Activated naive CD4-positive, alpha-beta T cell treated with anti-CD3 and anti-CD28 coated beads, Interleukin-2, amount 50 U/mL, for 24 hours (primary cell): ENCODE measurements at regions not wholly inside any gene's neighbourhood (a gene's known extent, or its start where the extent isn't known, plus 50 kb on each side); places are given as distances from the start of the nearest gene placed in this dataset.
"Not testable (repeated sequence)": the region's sequence is repeated elsewhere in the genome, so short reads cannot be mapped to it uniquely, and the experiment has no call there.

Experiments
- H3K27ac Mint-ChIP-seq: one replicate; pipeline ENCODE4 v1.8.0; 2021; ENCODE audit warnings: mild to moderate bottlenecking, mixed read lengths
- H3K27me3 Mint-ChIP-seq: one replicate; pipeline ENCODE4 v1.8.0; 2021; ENCODE audit warnings: mixed read lengths
- H3K36me3 Mint-ChIP-seq: one replicate; pipeline ENCODE4 v1.8.0; 2021; ENCODE audit warnings: mixed read lengths
- H3K4me1 Mint-ChIP-seq: one replicate; pipeline ENCODE4 v1.8.0; 2021; ENCODE audit warnings: mixed read lengths
- H3K4me3 Mint-ChIP-seq: one replicate; pipeline ENCODE4 v1.8.0; 2021; ENCODE audit warnings: mild to moderate bottlenecking, mixed read lengths
- H3K9me3 Mint-ChIP-seq: one replicate; pipeline ENCODE4 v1.8.0; 2021; ENCODE audit warnings: mixed read lengths

DNA sequence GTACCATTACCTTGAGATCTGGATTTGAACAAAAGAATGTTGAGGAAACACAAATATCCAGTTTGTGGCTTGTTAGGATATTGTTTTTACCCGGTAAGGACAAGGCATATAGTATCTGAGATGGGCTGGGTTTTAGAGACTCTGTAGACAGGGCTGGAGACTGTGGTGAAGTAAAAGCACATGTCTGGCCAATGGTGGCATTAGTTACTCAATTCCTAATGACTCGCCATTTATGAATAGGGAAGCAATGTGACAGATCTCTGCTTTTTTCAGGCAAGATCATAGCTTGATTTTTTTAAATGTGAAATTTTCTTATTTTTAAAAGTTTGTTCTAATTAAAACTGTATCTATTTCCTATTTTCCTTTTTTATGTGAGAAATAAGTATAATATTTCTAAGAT is 371.1 kb upstream of the SPRY2 start:
- no peaks in the 10 kb centered on the region for H3K36me3 Mint-ChIP-seq
- no peaks in the 10 kb centered on the region for H3K4me1 Mint-ChIP-seq
- no peak overlapping the region for H3K27ac Mint-ChIP-seq
- H3K9me3 Mint-ChIP-seq, result no peaks in the 10 kb centered on the region
- no peak overlapping the region for H3K4me3 Mint-ChIP-seq
- H3K27me3 Mint-ChIP-seq, result no peaks in the 10 kb centered on the region

DNA sequence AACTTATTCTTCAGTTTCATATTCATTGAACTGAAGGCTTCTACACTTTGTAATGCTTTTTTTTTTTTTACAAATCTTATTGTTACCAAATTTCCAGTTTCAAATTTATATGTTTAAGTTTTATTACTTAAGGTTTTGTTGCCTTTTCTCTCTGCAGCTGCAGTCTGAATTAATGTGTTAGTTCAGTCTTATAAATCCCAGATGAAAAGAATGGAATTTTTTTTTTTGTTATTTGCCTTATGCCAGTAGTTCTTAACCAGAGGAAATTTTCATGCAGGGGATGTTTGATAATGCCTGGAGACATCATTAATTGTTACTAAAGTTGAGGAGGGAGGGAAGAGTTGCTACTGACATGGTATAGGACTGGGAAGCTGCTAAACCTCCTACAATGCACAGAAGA is 367.9 kb upstream of the SPRY2 start:
- no peaks in the 10 kb centered on the region for H3K36me3 Mint-ChIP-seq
- H3K27me3 Mint-ChIP-seq, result no peaks in the 10 kb centered on the region
- no peak overlapping the region for H3K27ac Mint-ChIP-seq
- no peak overlapping the region for H3K4me3 Mint-ChIP-seq
- H3K4me1 Mint-ChIP-seq, result no peaks in the 10 kb centered on the region
- no peaks in the 10 kb centered on the region for H3K9me3 Mint-ChIP-seq

DNA sequence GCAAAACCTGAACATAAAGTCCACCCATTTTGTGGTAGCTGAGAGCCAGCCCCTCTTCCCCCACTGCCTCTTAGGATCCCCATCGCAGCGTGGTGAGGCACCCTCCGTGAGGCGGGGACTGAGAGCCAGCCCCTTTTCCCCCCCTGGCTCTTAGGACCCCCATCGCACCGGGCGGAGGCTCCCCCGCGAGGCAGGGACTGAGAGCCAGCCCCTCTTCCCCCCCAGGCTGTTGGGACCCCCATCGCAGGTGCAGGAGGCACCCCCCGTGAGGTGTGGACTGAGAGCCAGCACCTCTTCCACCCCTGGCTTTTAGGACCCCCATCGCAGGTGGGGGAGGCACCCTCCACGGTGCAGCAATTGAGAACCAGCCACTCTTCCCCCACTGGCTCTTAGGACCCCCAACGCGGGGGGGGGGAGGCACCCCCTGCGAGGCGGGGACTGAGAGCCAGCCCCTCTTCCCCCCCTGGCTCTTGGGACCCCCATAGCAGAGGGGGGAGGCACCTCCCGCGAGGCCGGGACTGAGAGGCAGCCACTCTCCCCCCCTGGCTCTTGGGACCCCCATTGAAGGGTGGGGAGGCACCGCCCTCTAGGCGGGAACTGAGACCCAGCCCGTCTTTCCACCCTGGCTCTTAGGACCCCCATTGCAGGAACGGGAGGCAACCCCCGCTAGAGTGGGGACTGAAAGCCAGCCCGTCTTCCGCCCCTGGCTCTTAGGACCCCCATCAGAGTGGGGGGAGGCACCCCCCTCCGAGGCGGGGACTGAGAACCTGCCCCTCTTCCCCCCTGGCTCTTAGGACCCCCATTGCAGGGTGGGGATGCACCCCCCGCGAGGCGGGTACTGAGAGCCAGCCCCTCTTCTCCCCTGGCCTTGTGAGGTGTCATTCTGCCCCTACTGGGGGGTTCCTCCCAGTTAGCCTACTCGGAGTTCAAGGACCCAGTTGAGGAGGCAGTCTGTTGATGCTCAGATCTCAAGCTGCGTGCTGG is 366.4 kb upstream of the SPRY2 start:
- no peak overlapping the region for H3K27ac Mint-ChIP-seq
- H3K36me3 Mint-ChIP-seq, result no peaks in the 10 kb centered on the region
- no peaks in the 10 kb centered on the region for H3K27me3 Mint-ChIP-seq
- H3K9me3 Mint-ChIP-seq, result no peaks in the 10 kb centered on the region
- no peaks in the 10 kb centered on the region for H3K4me1 Mint-ChIP-seq
- H3K4me3 Mint-ChIP-seq, result no peak overlapping the region

DNA sequence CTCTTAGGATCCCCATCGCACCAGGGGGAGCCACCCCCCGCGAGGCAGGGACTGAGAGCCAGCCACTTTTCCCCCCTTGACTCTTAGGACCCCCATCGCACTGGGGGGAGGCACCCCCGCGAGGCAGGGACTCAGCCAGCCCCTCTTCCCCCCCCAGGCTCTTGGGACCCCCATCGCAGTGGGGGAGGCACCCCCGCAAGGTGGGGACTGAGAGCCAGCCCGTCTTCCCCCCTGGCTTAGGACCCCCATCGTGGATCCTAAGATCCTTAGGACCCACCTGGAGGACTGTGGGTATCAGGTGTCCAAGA is 365.2 kb upstream of the SPRY2 start:
- H3K4me3 Mint-ChIP-seq, result no peak overlapping the region
- H3K27ac Mint-ChIP-seq, result no peak overlapping the region
- no peaks in the 10 kb centered on the region for H3K4me1 Mint-ChIP-seq
- no peaks in the 10 kb centered on the region for H3K36me3 Mint-ChIP-seq
- H3K9me3 Mint-ChIP-seq, result no peaks in the 10 kb centered on the region
- H3K27me3 Mint-ChIP-seq, result no peaks in the 10 kb centered on the region

DNA sequence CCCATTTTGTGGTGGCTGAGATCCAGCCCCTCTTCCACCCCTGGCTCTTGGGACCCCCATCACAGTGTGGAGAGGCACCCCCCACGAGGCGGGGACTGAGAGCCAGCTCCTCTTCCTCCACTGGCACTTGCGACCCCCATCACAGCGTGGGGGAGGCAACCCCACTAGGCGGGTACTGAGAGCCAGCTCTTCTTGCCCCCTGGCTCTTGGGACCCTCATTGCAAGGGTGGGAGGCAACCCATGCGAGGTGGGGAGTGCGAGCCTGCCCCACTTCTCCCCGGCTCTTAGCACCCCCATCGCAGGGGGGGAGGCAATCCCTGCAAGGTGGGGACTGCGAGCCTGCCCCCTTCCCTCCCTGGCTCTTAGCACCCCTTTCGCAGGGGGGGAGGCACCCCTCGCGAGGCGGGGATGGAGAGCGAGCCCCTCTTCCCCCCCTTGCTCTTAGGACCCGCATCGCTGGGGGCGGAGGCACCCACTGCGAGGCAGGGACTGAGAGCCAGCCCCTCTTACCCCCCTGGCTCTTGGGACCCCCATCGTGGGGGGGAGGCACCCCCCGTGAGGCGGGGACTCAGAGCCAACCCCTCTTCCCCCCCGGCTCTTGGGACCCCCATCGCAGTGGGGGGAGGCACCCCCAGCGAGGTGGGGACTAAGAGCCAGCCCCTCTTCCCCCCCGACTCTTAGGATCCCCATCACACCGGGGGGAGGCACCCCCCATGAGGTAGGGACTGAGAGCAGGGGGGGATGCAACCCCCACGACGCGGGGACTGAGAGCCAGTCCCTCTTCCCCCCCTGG is 364.6 kb upstream of the SPRY2 start:
- no peak overlapping the region for H3K4me3 Mint-ChIP-seq
- no peaks in the 10 kb centered on the region for H3K27me3 Mint-ChIP-seq

DNA sequence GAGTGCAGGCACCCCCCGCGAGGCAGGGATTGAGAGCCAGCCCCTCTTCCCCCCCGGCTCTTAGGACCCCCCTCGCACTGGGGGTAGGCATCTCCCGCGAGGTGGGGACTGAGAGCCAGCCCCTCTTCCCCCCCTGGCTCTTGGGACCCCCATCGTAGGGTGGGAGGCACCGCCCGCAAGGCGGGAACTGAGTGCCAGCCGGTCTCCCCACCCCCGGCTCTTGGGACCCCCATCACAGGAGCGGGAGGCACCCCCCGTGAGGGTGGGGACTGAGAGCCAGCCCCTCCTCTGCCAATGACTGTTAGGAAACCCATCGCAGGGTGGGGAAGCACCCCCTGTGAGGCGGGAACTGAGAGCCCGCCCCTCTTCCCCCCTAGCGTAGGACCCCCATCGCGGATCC is 363.4 kb upstream of the SPRY2 start:
- H3K27me3 Mint-ChIP-seq, result no peaks in the 10 kb centered on the region
- H3K9me3 Mint-ChIP-seq, result no peaks in the 10 kb centered on the region
- no peak overlapping the region for H3K27ac Mint-ChIP-seq
- no peak overlapping the region for H3K4me3 Mint-ChIP-seq
- H3K4me1 Mint-ChIP-seq, result no peaks in the 10 kb centered on the region
- H3K36me3 Mint-ChIP-seq, result no peaks in the 10 kb centered on the region

More for the DNA sequence above, 364.6 kb upstream of the SPRY2 start:
- Mint-ChIP-seq H3K4me1 (no peaks in the 10 kb centered on the region), H3K9me3 (no peaks in the 10 kb centered on the region), H3K36me3 (no peaks in the 10 kb centered on the region), H3K27ac (no peak overlapping the region)

DNA sequence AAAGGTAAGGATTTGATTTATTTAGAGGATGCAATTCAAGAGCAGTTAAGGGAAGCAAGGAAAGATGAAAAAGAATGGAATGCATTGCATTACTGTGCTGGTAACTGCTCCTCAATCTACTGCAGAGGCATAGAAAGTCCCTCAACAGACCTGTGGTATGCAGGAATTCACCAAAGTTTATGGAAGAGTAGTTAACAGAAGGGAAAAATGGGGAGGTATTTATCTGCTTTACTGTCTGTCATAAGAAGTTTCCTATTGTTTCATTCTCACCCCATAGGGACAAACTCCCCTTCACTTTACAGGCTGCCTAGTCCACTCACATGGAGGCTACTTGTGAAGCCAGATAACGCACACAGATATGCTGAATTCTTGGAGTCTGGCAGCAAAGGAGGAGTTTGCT is 354.9 kb upstream of the SPRY2 start:
- Mint-ChIP-seq H3K27me3 (no peaks in the 10 kb centered on the region), H3K9me3 (peaks cover 13% of the 10 kb centered on the region), H3K4me1 (no peaks in the 10 kb centered on the region), H3K4me3 (no peak overlapping the region), H3K36me3 (no peaks in the 10 kb centered on the region), H3K27ac (no peak overlapping the region)

DNA sequence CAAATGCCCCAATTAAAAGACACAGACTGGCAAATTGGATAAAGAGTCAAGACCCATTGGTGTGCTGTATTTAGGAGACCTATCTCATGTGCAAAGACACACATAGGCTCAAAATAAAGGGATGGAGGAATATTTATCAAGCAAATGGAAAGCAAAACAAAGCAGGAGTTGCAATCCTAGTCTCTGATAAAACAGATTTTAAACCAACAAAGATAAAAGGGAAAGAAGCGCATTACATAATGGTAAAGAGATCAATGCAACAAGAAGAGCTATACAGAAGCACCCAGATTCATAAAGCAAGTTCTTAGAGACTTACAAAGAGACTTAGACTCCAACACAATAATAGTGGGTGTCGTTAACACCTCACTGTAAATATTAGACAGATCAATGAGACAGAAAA is 350.9 kb upstream of the SPRY2 start:
- not testable (repeated sequence) for H3K4me3 Mint-ChIP-seq, H3K36me3 Mint-ChIP-seq, H3K4me1 Mint-ChIP-seq, H3K27me3 Mint-ChIP-seq, H3K27ac Mint-ChIP-seq
- peaks cover 16% of the 10 kb centered on the region for H3K9me3 Mint-ChIP-seq

DNA sequence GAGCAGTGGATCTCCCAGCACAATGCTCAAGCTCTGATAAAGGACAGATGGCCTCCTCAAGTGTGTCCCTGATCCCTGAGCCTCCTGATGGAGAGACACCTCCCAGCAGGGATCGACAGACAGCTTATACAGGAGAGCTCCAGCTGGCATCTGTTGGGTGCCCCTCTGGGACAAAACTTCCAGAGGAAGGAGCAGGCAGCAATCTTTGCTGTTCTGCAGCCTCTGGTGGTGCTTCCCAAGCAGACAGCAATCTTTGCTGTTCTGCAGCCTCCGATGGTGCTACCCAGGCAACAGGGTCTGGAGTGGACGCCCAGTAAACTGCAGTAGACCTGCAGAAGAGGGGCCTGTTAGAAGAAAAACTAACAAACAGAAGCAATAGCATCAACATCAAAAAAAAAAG is 349.3 kb upstream of the SPRY2 start:
- H3K36me3 Mint-ChIP-seq, result no peaks in the 10 kb centered on the region

DNA sequence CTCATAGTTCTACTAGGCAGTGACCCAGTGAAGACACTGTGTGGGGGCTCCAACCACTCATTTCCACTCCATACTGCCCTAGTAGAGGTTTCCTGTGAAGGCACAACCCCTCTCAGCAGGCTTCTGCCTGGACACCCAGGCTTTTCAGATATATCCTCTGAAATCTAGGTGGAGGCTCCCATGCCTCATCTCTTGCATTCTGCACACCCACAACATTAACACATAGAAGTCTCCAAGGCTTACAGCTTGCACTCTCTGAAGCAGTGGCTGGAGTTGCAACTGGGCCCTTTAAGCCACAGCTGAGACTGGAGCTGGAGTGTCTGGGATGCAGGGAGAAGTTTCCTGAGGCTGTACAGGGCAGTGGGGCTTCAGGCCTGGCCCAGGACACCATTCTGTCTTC is 347.7 kb upstream of the SPRY2 start:
- peaks cover 12% of the 10 kb centered on the region for H3K9me3 Mint-ChIP-seq
- H3K27me3 Mint-ChIP-seq, result no peaks in the 10 kb centered on the region
- H3K27ac Mint-ChIP-seq, result no peak overlapping the region
- H3K36me3 Mint-ChIP-seq, result no peaks in the 10 kb centered on the region
- H3K4me3 Mint-ChIP-seq, result no peak overlapping the region
- no peaks in the 10 kb centered on the region for H3K4me1 Mint-ChIP-seq

More for the DNA sequence above, 349.3 kb upstream of the SPRY2 start:
- no peaks in the 10 kb centered on the region for H3K4me1 Mint-ChIP-seq
- peaks cover 16% of the 10 kb centered on the region for H3K9me3 Mint-ChIP-seq
- no peaks in the 10 kb centered on the region for H3K27me3 Mint-ChIP-seq
- H3K4me3 Mint-ChIP-seq, result no peak overlapping the region
- H3K27ac Mint-ChIP-seq, result no peak overlapping the region

DNA sequence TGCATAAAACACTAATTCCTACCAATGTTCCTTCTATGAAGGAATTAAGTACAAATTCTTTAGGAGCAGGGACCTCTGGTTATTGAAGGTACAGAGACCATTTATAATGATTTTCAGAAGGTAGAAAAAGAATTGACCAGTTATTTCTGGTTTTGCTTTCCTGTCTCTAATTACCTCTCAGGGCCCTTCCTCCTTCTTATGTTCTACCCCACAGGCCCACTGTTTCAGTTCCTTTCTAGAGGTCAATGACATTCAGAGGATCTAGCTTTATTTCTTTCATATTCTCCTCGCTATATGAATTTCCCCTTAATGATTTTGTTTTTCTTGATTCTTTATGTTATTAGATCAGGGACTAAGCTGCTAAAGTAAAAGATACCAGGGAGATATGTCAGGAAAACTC is 345.0 kb upstream of the SPRY2 start:
- Mint-ChIP-seq H3K9me3 (peaks cover 4% of the 10 kb centered on the region), H3K27ac (no peak overlapping the region), H3K4me3 (no peak overlapping the region), H3K36me3 (no peaks in the 10 kb centered on the region), H3K4me1 (no peaks in the 10 kb centered on the region), H3K27me3 (no peaks in the 10 kb centered on the region)

DNA sequence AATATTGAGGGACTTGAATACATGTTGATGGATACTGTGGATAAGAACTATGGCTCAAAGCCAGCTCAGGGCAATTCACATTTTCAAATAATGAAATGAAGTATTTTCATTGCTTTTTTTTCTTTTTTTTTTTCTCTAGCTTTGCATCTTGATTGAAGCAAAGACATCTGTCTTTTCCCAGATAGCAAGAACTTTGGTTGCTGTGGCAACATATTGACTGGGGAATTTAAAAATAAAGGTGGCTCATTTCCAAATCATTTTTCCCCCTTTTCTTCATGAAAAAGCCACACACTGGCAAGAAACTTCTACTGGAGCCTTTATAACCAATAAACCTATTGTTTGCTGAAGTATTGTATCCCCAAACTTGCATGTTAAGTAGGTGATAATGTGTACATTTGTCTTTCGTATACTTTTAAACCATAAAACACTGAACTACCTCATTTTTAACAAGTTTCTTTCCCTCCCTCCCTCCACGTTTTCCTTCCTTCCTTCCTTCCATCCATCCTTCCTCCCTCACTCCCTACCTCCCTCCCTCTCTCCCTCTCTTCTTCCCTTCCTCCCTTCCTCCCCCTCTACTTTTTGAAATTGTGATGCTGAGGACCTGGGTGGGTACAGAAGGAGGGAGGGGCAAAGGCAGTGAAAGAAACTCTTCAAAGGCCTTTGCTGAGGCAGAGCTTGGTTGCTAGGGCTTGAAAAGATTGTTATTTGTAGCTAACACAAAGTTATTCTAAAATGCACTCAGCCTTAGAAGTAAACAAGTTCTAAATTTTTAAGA is 343.5 kb upstream of the SPRY2 start:
- Mint-ChIP-seq H3K4me1 (no peaks in the 10 kb centered on the region), H3K36me3 (no peaks in the 10 kb centered on the region), H3K9me3 (no peaks in the 10 kb centered on the region), H3K4me3 (no peak overlapping the region), H3K27me3 (no peaks in the 10 kb centered on the region), H3K27ac (no peak overlapping the region)

DNA sequence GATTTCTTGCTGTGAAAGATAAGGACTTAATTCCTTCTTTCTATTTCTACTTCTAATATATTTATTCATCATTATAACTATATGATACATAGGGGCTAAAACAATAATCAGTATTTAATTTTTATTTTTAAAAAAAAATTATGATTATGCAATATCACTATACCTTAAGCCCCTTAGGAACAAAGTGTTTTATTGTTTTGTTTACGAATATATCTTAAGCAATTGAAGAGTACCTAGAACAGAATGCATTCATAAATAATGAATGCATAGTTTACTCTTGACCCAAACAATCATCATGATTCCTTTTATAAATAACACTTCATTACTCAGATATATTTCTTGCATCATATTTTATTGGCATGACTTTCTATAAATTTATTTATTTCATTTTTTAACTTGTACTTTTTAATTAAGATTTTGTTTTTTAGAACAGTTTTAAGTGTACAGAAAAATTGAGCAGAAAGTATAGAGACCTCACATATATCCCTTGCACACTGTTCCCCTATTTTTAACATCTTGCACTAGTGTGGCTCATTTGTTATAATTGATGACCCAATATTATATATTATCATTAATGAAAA is 339.9 kb upstream of the SPRY2 start:
- Mint-ChIP-seq H3K4me1 (no peaks in the 10 kb centered on the region), H3K27ac (no peak overlapping the region), H3K27me3 (no peaks in the 10 kb centered on the region), H3K36me3 (no peaks in the 10 kb centered on the region), H3K9me3 (peaks cover 6% of the 10 kb centered on the region), H3K4me3 (no peak overlapping the region)

DNA sequence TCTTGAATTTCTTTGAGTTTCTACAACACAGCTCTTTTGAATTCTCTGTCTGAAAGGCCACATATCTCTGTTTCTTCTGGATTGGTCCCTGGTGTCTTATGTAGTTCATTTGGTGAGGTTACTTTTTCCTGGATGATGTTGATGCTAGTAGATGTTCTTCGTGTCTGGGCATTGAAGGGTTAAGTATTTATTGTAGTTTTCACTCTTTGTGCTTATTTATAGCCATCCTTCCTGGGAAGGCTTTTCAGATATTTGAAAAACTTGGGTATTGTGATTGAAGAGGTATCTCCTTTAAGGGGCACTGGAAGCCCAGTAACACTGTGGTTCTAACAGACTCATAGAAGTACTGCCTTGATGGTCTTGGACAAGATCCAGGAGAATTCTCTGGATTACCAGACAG is 338.5 kb upstream of the SPRY2 start:
- Mint-ChIP-seq H3K27ac (no peak overlapping the region), H3K4me3 (no peak overlapping the region), H3K4me1 (no peaks in the 10 kb centered on the region), H3K36me3 (no peaks in the 10 kb centered on the region), H3K9me3 (peaks cover 6% of the 10 kb centered on the region), H3K27me3 (no peaks in the 10 kb centered on the region)

DNA sequence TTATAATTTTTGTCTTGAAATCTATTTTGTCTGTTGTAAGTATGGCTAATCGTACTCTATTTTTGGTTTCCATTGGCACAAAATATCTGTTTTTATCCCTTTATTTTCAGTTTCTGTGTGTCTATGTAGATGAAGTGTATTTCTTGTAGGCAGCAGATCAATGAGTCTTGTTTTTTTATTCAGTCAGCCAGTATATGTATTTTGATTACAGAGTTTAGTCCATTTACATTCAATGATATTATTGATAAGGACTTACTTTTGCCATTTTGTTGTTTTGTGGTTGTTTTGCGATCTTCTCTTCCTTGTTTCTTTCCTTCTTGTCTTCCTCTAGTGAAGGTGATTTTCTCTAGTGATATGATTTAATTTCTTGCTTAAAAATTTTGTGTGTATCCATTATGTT is 336.3 kb upstream of the SPRY2 start:
- H3K9me3 Mint-ChIP-seq, result peaks cover 14% of the 10 kb centered on the region
- no peak overlapping the region for H3K27ac Mint-ChIP-seq
- no peaks in the 10 kb centered on the region for H3K4me1 Mint-ChIP-seq
- no peaks in the 10 kb centered on the region for H3K36me3 Mint-ChIP-seq
- H3K4me3 Mint-ChIP-seq, result no peak overlapping the region
- no peaks in the 10 kb centered on the region for H3K27me3 Mint-ChIP-seq
